ENCODE measurements at regions not wholly inside any gene's neighbourhood (a gene's known extent, or its start where the extent isn't known, plus 50 kb on each side); places are given as distances from the start of the nearest gene placed in this dataset.

- Histone ChIP-seq H3K36me3 (ENCODE audit: low read depth) (no peaks in the 10 kb centered on the region), H3K4me3 (no peak overlapping the region), H3K9me3 (no peaks in the 10 kb centered on the region), H3K4me1 (ENCODE audit: low read depth) (no peaks in the 10 kb centered on the region)
- DNase-seq (no peak), ATAC-seq (no peak)
- intact Hi-C loops (cut with DNase I, micrococcal nuclease) = no loop called here
- TF ChIP-seq, protein P1, sequence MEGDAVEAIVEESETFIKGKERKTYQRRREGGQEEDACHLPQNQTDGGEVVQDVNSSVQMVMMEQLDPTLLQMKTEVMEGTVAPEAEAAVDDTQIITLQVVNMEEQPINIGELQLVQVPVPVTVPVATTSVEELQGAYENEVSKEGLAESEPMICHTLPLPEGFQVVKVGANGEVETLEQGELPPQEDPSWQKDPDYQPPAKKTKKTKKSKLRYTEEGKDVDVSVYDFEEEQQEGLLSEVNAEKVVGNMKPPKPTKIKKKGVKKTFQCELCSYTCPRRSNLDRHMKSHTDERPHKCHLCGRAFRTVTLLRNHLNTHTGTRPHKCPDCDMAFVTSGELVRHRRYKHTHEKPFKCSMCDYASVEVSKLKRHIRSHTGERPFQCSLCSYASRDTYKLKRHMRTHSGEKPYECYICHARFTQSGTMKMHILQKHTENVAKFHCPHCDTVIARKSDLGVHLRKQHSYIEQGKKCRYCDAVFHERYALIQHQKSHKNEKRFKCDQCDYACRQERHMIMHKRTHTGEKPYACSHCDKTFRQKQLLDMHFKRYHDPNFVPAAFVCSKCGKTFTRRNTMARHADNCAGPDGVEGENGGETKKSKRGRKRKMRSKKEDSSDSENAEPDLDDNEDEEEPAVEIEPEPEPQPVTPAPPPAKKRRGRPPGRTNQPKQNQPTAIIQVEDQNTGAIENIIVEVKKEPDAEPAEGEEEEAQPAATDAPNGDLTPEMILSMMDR (IDR thresholded peaks at IDR 0.05) = no peak
Observed at GRCh38 chr16:86852135-86852534, 273.8 kb downstream of the FOXL1 start.

GRCh38 chr16:86854058-86854621, 275.8 kb downstream of the FOXL1 start:
- intact Hi-C loops (cut with DNase I, micrococcal nuclease) = no loop called here
- H3K4me3 ChIP-seq = no peak overlapping the region
- no peaks in the 10 kb centered on the region for H3K4me1 ChIP-seq (ENCODE audit: low read depth)
- ATAC-seq (no peak), DNase-seq (no peak)
- H3K9me3 ChIP-seq = no peaks in the 10 kb centered on the region
- H3K36me3 ChIP-seq (ENCODE audit: low read depth) = no peaks in the 10 kb centered on the region
- TF ChIP-seq, protein P1 (IDR thresholded peaks at IDR 0.05) = no peak

DNA sequence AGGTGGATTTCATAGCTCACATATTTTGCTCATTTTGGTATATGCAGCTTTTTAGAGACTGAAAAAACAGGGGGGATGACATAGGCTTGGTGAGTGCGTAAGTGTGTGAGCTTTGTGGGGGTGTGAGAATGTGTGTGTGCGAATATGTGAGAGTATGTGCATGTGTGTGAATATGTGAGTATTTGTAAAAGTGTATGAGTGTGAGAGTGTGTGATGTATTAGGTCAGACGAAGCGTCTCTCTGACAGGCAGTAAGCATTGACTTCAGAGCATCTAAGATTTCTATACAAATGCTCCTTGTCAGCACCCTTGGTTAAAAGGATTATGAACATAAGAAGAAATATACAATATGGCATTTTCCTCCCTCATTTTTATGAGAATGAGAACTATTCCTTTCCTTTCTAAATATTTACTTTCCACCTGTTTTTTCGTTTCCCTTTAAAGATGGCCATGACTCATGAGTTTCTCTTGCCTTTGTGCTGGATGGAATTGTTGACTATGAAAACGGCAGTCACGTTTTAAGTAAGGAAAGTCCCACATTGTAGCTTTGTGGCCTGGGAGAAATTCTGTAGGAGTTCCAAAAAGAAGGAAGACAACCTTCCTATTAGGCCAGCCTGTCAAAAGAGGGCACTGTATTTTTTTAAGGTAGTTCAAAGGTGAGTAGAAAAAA, 276.4 kb downstream of the FOXL1 start:
- DNase-seq (no peak), ATAC-seq (no peak)
- no peaks in the 10 kb centered on the region for H3K36me3 ChIP-seq (ENCODE audit: low read depth)
- no peaks in the 10 kb centered on the region for H3K9me3 ChIP-seq
- H3K4me1 ChIP-seq (ENCODE audit: low read depth) = no peaks in the 10 kb centered on the region
- intact Hi-C loops (cut with DNase I, micrococcal nuclease) = no loop called here
- no peak overlapping the region for H3K4me3 ChIP-seq
- TF ChIP-seq, protein P1 (IDR thresholded peaks at IDR 0.05) = no peak

DNA sequence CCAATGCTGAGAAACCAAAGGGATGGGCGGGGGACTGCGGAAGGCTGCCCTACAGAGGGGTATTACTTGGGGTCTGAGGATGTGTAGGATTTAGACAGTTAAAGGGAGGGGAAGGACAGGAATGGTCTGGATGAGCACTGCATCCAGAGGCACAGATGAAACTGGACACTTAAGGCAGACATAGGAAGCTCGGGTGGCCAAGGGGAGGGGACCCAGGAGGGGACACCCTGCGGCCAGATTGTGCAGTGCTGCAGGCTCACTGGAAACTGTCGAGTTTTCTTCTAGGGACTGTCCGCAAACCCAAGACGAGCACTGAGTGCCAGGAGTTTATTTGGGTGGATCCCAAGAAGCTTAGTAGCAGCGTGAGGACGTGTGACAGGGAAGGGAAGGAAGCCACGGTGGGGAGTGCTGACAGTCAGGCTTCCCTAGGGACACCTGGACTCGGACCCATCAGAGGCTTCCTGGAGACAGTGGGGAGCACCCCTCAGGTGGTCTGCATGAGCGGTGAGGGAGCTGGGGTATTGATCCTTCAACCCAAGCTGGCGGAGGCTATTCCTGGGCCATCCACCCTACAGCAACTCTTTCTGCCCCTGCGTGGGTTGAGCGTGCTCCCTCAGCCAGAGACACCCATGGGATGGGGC, 278.7 kb downstream of the FOXL1 start:
- Histone ChIP-seq H3K36me3 (ENCODE audit: low read depth) (no peaks in the 10 kb centered on the region), H3K4me3 (no peak overlapping the region), H3K4me1 (ENCODE audit: low read depth) (no peaks in the 10 kb centered on the region), H3K9me3 (no peaks in the 10 kb centered on the region)
- intact Hi-C loops (cut with DNase I, micrococcal nuclease) = no loop called here
- TF ChIP-seq, protein P1 (IDR thresholded peaks at IDR 0.05) = no peak
- no peak for DNase-seq
- no peak for ATAC-seq

DNA sequence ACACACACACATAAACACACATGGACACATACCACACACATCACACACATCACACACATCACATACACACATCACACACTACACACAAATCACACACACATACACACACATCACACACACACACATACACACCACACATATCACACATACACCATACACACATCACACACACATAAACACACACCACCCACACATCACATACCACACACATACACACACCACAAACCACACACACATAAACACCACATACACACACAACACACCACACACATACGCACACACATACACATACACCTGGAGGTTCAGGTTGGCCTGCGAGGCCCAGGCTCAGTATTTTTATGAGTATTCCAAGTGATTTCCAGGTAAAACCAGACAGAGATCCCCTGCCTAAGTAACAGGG, 279.5 kb downstream of the FOXL1 start:
- ATAC-seq (no peak), DNase-seq (no peak)
- TF ChIP-seq, protein P1 (IDR thresholded peaks at IDR 0.05) = no peak
- intact Hi-C loops (cut with DNase I, micrococcal nuclease) = no loop called here
- H3K36me3 ChIP-seq (ENCODE audit: low read depth) = no peaks in the 10 kb centered on the region
- H3K9me3 ChIP-seq = no peaks in the 10 kb centered on the region
- H3K4me1 ChIP-seq (ENCODE audit: low read depth) = no peaks in the 10 kb centered on the region
- no peak overlapping the region for H3K4me3 ChIP-seq

All from mucosa of descending colon (tissue), 3 donors.